WTC11 (cell line): ENCODE measurements at regions not wholly inside any gene's neighbourhood (a gene's known extent, or its start where the extent isn't known, plus 50 kb on each side); places are given as distances from the start of the nearest gene placed in this dataset.

Source experiments
- CTCF ChIP-seq: fragments of 200-600 bp; IDR thresholded peaks from 2 replicates; pipeline ENCODE4 v1.8.0; 2022; ENCODE audit warnings: antibody characterized with exemption
- KAT7 ChIP-seq: sonication (generic); formaldehyde crosslinking; IDR thresholded peaks from 2 replicates; pipeline ENCODE4 v1.8.1; 2023; ENCODE audit warnings: missing genetic modification reagents, mild to moderate bottlenecking, borderline replicate concordance
- MYBL2 ChIP-seq: sonication (generic); formaldehyde crosslinking; IDR thresholded peaks from 2 replicates; pipeline ENCODE4 v1.8.1; 2023; ENCODE audit warnings: mild to moderate bottlenecking, moderate library complexity, missing genetic modification reagents

- TF ChIP-seq KAT7 (CRISPR knock-in tag) (no peak), CTCF (no peak), MYBL2 (no peak)
Observed at GRCh38 chr12:83476006-83476405, 789.3 kb downstream of the TMTC2 start.
